ENCODE measurements at regions not wholly inside any gene's neighbourhood (a gene's known extent, or its start where the extent isn't known, plus 50 kb on each side); places are given as distances from the start of the nearest gene placed in this dataset.

DNA sequence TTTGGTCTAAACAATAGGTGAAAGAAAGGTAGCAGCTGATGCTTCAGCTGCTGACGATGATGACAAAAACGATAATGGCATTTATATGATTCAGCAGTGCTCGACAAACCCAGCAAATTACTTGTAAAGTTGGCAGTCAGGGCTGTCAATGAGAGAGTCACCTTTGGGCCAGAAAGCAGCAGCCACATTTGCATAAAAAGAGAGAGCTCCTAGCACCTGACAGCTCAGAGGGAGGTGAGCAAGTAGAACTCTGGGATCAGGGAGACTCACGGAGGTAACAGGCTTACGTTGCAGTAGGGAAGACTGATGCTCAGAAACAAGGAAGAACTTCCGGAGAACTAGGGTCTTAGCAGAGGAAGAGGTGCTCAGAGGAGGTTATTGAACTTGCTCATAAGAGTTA lies 291.9 kb upstream of the ZFHX3 start (continued):
- TF ChIP-seq ATF3 (IDR thresholded peaks at IDR 0.05; ENCODE audit: insufficient read depth, low read depth, low read length), result no peak
- TF ChIP-seq GABPA (IDR thresholded peaks at IDR 0.05; ENCODE audit: borderline replicate concordance, insufficient read depth, low read length), result no peak
- no peak for TF ChIP-seq POU5F1 (IDR thresholded peaks at IDR 0.05; ENCODE audit: low read depth, low read length)
- no peak for TF ChIP-seq CBX5 (IDR thresholded peaks at IDR 0.05; ENCODE audit: low read depth, low read length)

All from H1 (cell line).